Esophagus squamous epithelium (tissue), 4 donors: ENCODE measurements at regions not wholly inside any gene's neighbourhood (a gene's known extent, or its start where the extent isn't known, plus 50 kb on each side); places are given as distances from the start of the nearest gene placed in this dataset.

Experiments
- POLR2A ChIP-seq, 4 donors: fragments of 450-650 bp; IDR thresholded peaks; one replicate each; pipeline ENCODE4 v1.6.1; 2017; ENCODE audit warnings: antibody characterized with exemption in 4 of 4, mild to moderate bottlenecking in 4 of 4, moderate library complexity in 3 of 4
- TF ChIP-seq, protein P1 (sequence below), 6 experiments: fragments of 450-650 bp in 4 of 6; fragments of 200-600 bp in 2 of 6; sonication (generic) in 2 of 6; IDR thresholded peaks; one replicate each; pipeline ENCODE4 v1.5.1; 2016 to 2019; ENCODE audit warnings: antibody characterized with exemption in 6 of 6, mild to moderate bottlenecking in 4 of 6, moderate library complexity in 4 of 6

DNA sequence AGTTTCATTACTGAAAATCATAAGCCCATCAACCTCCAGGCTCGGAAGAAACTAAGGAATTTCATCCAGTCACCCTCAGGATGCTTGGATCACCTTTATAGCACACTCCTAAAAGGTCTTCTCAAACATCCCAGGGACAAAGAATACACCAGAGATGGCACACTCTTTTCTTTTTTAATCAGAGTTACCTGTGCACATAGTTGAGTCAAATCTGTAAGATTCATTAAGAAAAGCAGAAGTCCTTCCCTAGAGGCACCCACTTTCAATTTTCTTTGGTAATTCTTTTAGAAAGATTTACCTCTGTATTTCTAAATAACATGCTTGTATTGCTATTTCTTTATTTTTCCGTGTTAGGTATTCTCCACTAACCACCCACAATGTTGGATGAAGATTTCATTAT lies 50.6 kb upstream of the IL6 start:
- TF ChIP-seq, protein P1, sequence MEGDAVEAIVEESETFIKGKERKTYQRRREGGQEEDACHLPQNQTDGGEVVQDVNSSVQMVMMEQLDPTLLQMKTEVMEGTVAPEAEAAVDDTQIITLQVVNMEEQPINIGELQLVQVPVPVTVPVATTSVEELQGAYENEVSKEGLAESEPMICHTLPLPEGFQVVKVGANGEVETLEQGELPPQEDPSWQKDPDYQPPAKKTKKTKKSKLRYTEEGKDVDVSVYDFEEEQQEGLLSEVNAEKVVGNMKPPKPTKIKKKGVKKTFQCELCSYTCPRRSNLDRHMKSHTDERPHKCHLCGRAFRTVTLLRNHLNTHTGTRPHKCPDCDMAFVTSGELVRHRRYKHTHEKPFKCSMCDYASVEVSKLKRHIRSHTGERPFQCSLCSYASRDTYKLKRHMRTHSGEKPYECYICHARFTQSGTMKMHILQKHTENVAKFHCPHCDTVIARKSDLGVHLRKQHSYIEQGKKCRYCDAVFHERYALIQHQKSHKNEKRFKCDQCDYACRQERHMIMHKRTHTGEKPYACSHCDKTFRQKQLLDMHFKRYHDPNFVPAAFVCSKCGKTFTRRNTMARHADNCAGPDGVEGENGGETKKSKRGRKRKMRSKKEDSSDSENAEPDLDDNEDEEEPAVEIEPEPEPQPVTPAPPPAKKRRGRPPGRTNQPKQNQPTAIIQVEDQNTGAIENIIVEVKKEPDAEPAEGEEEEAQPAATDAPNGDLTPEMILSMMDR (IDR thresholded peaks at IDR 0.05): no peak
- TF ChIP-seq POLR2A (IDR thresholded peaks at IDR 0.05): no peak
